H7 (cell line): ENCODE measurements at regions not wholly inside any gene's neighbourhood (a gene's known extent, or its start where the extent isn't known, plus 50 kb on each side); places are given as distances from the start of the nearest gene placed in this dataset.

Experiments used
- DNase-seq: peaks from one replicate; pipeline ENCODE4 v3.0.0; 2012
- H3K27me3 ChIP-seq: 2 replicates; pipeline ENCODE4 v1.6.0; 2011; ENCODE audit warnings: mild to moderate bottlenecking, low read length; ENCODE audit not compliant: control insufficient read depth, insufficient read depth
- H3K36me3 ChIP-seq: replicated peaks from 2 replicates; pipeline ENCODE4 v1.5.1; 2011; ENCODE audit warnings: low read length; ENCODE audit not compliant: control insufficient read depth, insufficient read depth
- H3K4me3 ChIP-seq: 2 replicates; pipeline ENCODE4 v1.5.1; 2011; ENCODE audit warnings: low read depth, mild to moderate bottlenecking, control low read depth, low read length, moderate library complexity; ENCODE audit not compliant: insufficient read depth

DNA sequence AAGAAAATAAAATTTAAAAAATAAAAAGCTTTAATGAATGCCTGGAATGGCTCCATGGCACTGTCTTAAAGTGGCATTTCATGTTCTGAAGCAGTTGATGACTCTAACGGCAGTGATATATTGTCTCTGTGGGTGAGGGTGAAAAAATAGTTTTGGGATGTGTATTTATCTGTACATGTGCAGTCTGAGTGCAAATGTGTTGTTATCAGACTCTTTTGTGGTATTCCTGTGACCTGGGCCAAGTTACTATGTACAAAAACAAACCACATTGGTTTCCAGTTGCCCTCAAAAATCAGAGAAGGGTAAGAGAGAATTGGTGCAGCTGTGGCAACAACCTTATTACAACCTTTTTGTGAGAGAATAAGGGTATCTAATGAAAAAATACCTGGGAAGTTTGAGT is 81.7 kb upstream of the CCDC91 start:
- Histone ChIP-seq H3K4me3 (no peak overlapping the region), H3K27me3 (no peaks in the 10 kb centered on the region), H3K36me3 (no peaks in the 10 kb centered on the region)
- no peak for DNase-seq

DNA sequence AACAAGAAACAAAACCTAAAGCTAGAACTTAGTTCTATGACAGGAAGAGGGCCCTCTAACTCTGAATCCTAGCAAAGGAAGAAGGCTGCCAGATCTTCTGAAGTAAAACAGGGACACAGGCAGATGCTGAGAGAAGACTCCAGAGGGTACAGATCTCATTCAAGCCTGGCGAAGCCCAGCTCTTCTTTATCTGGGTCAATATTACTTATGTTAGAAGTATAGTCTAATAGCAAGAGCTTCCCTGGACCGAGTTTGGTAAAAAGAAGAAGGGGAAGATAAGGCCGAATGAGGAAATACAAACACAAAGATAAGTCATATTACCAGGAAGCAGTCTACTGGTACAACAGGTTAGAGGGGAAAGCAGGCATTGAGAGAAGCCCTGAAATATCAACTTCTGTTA is 79.9 kb upstream of the CCDC91 start:
- H3K27me3 ChIP-seq, result no peaks in the 10 kb centered on the region
- H3K36me3 ChIP-seq, result no peaks in the 10 kb centered on the region
- DNase-seq, result peak; percentile 2

DNA sequence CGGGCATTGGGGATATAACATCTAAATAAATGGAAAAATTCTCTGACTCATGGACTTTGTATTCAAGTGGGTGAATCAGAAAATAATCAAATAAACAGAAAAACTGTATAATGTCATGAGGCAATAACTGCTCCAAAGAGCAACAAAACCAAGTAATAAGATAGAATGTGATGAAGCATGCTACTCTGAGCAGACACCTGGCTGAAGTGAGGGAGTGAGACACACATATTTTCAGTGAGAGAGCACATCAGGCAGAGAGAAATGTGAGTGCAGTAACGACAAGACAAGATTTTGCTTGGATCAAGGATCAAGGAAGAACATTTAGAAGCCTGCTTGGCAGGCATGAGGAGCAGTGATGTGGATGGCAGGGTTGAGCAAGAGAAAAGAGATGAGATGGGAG is 75.8 kb upstream of the CCDC91 start:
- Histone ChIP-seq H3K4me3 (no peak overlapping the region), H3K36me3 (no peaks in the 10 kb centered on the region), H3K27me3 (no peaks in the 10 kb centered on the region)
- DNase-seq, result no peak

More for the DNA sequence above, 79.9 kb upstream of the CCDC91 start:
- no peak overlapping the region for H3K4me3 ChIP-seq

DNA sequence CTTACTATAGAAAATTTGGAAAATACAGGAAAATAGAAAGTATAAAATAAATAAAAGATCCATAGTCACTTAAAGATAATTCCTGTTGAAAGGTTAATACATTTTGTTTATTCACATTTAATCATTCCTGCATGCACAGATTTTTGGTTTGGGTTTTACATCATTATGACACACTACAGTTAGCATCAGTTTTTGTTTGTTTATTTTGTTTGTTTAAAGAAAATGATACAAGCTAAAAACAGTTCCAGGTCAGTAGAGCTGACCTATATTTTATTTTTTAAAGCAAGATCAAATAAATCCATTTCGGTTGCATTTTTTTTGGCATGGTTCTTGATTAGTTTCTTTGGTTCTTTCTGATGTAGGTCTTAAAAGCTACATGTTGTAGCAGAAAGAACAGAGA is 68.8 kb upstream of the CCDC91 start:
- Histone ChIP-seq H3K36me3 (no peaks in the 10 kb centered on the region), H3K4me3 (no peak overlapping the region), H3K27me3 (no peaks in the 10 kb centered on the region)
- no peak for DNase-seq

DNA sequence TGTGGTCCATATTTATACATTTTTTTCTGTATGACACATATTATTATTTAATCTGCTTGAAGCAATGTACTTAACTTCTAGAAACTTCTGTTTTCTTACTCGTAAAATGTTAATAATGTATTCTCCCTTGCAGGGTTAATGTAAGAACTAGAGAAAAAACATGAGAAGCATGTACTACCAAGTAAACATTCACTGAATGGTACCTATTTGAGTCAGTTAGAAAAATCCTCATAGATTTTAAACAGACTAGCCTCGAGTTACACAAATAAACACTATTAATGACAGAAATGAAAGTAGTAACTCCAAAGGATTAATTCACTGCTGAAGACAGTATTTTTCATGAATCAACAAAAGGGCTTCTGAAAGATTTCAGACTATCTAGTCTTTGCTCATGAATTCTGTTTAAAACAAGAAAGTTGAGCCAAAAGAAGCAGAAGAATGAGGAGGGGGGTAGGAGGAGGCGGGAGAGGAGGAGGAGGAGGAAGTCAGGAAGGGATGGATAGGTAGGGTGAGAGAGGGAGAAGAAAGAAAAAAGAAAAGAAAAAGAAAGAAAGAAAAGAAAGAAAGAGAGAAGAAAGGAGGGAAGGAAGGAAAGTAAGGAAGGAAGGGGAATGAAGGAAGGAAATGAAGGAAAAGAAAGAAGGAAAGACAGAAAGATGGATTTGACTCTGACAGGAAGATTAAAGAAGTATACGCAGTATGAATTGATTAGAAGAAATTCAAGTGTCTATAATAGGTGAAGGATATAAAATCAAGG is 68.2 kb upstream of the CCDC91 start:
- DNase-seq, result no peak
- H3K27me3 ChIP-seq, result no peaks in the 10 kb centered on the region
- H3K36me3 ChIP-seq, result no peaks in the 10 kb centered on the region
- no peak overlapping the region for H3K4me3 ChIP-seq

DNA sequence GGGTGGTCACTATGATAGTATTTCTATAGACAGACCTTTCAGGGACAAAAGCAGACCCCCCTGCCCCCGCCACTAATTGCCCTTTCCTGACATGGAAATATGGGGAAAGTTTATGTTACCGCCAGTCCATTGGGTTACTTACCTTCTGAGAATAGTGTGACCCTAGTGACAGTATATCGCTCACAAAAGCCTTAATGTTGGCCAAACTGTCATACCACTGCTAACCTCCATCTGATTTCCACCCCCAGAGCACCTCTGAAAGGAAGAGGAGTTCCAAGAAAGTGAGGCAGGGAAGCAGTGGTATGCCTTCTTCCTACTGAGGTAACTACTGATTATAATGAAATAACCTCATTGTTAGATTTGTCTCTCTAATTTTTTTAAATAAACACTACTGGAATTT is 67.5 kb upstream of the CCDC91 start:
- peak; percentile 0 for DNase-seq
- Histone ChIP-seq H3K36me3 (no peaks in the 10 kb centered on the region), H3K27me3 (no peaks in the 10 kb centered on the region)

DNA sequence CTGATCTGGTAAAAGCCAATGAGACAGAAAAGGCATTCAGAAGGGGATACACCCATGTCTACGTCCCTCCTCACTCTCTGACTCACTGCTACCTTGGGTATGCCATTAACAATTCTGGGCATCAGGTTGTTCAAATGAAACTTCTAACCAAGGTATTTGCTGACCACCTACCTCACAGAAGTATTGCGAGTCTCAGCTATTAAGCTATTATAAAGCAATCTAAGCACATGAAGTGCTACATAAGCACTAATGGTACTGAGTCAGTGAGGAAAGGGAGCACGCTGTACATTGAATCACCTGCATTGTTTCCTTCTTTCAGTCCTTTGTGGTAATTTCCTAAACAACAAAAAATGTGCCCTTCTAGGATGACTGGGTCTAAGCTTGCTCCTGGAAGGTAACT is 62.8 kb upstream of the CCDC91 start:
- DNase-seq, result no peak
- Histone ChIP-seq H3K36me3 (no peaks in the 10 kb centered on the region), H3K27me3 (no peaks in the 10 kb centered on the region), H3K4me3 (no peak overlapping the region)

More for the DNA sequence above, 67.5 kb upstream of the CCDC91 start:
- H3K4me3 ChIP-seq, result no peak overlapping the region

DNA sequence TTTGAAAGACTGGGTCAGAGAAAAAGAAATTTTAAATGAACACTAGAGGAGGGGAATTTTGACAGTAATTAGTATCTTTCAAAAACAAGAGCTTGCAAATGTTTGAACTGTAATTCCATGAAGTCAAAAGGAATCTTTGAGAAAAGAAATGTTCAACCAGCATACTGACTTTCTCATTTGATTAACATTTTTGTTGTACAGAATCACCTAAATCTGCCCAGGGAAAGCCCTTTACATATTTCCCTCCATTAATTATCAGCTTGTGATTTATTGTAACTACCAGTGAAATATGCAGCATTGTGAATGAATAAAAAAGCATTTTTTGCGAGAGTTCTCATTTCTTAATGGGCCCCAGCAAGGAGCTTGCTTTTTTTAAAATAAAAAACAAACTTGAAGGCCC is 61.2 kb upstream of the CCDC91 start:
- Histone ChIP-seq H3K27me3 (no peaks in the 10 kb centered on the region), H3K4me3 (no peak overlapping the region), H3K36me3 (no peaks in the 10 kb centered on the region)
- DNase-seq, result no peak

DNA sequence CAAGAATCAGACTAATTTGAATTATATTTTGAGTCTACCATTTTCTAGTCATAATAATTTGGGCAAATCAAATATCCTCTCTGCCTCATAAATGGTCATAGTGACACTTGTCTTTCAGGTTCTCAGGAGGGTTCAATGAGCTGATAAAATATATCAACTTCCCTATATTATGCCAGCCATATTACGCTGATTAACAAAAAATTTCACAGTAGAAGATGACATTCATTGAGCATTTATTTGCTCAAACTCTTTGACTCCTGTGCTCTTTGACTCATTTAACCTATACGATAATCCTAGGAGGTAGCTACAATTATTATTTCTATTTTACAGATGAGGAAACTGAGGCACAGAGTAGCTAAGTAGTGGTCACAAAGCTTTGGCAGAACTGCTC is 60.0 kb upstream of the CCDC91 start:
- no peaks in the 10 kb centered on the region for H3K36me3 ChIP-seq
- DNase-seq, result no peak
- H3K27me3 ChIP-seq, result no peaks in the 10 kb centered on the region
- no peak overlapping the region for H3K4me3 ChIP-seq

DNA sequence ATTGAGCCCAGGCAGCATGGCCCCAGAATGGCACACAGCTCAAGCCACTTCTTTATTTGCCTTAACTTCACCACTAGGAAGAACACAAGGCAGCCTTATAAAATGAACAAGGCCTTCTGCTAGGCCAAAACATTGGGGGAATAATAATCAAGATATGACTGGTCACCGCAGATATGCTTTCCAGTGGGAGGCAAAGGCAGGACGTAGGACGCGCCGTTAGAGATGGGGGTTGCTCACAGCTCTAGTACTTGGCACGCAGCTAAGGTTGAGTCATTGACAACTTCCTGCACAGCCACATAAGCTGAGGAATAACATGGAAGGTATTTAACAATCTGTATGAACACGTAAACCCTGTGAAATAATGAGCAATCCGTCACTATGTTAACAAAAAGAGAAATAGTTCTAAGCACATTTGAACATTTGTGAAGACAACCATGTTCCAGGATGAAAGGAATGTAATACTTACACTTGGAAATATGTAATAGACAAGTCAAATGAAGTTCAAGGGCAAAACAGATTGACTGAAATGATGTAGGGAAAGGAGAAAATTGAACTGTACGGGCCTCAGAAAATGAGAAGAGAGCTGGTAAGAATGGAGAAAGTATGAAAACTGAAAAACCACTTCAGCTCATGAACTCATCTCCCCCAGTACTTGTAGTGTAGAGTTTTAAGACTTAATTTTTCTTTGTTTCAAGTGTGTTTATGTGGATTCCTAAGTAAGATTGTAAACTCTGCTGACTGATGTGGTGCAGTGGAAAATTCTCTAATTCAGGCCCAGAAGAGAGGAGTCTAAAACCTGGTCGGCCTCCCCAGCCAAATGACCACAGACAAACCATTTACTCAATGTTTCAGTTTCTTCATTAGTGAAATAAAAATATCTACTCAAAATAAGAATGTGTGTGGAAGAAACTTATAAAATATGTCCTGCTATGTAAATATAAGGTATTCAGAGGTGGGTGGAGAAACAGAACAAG is 59.3 kb upstream of the CCDC91 start:
- Histone ChIP-seq H3K36me3 (no peaks in the 10 kb centered on the region), H3K4me3 (no peak overlapping the region), H3K27me3 (no peaks in the 10 kb centered on the region)
- DNase-seq, result no peak

DNA sequence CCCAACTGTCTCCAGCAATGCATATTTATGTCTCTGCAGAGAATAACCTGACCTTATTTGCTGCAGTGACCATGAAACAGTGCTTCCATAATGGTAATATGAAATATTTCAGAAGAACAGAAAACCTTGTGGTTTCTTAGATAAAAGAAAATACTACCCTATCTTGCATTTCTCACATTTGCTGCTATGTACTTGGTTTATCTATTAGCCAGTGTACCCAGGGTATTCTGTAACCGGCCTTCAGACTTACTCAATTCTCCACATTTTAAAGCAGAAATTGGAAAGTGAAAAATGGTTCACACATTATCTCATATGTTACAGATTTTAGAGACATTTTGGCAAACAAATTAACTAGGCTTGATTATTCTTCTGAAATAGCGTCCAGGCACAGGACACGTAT is 57.9 kb upstream of the CCDC91 start:
- Histone ChIP-seq H3K36me3 (no peaks in the 10 kb centered on the region), H3K27me3 (no peaks in the 10 kb centered on the region), H3K4me3 (no peak overlapping the region)
- DNase-seq, result no peak

DNA sequence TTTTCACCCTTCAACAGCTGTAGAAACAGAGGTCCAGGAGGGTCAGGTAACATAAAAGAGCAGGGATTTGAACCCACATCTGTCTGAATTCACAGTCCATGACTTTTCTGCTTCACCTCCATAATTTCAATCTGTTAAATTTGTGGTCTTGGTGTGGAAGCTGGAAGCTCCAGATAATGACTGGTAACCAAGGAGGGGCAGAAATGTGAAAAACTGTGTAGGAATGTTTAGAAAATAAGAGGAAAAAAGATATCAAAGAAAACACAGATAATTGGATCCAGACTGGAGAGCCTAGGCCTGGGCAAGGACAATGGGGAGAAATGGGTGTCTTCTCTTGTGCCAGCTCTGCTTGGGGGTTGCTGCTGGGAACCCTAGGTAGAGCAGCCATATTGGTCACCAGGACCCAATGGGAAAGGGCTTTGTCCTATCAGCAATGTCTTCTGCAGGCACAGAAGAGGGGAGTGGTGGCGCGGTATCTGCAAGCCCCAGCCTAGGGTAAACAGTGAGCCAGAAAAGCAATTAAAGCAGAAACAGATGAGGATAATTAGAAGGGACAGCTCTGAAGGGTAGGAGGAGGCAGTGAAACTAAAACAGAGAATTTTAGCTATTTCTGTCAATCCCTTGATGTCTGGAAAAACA is 54.3 kb upstream of the CCDC91 start:
- Histone ChIP-seq H3K4me3 (no peak overlapping the region), H3K36me3 (no peaks in the 10 kb centered on the region), H3K27me3 (no peaks in the 10 kb centered on the region)
- DNase-seq, result no peak

DNA sequence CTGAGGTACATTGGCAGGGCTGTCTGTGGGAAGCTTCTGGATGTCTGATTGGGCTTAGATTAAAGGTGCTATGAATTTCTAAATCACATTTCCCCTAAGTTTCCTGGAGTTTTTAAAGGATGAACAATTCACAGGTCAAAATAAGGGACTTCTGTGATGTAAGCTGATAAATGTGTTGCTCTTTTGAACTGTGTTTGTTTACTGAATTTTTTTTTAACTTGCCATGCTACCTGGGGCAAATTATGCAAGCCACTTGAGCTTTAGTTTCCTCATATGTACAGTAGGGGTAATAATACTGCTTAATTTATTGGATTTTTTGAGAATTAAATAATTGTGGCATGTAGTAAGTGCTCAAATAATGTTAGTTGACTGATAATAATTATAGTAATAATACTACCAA is 52.8 kb upstream of the CCDC91 start:
- Histone ChIP-seq H3K4me3 (no peak overlapping the region), H3K27me3 (no peaks in the 10 kb centered on the region), H3K36me3 (no peaks in the 10 kb centered on the region)
- DNase-seq, result no peak

DNA sequence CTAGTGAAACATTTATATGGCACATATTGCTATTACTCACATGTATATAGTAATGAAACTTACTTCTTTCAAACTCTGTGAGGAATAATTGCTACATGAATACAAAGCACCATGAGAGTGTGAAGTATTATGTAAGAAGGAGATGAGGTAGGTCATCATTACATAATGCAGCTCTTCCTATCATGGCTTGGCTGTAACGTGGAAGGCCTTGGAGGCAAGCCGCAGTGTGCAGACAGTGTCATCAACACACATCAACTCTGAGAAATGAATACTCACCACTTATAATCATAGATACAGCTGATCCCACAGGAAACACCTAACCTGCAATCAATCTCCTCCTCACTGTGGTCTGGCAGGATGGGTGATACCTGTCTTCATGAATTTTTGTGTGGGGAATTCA is 49.9 kb upstream of the CCDC91 start:
- Histone ChIP-seq H3K27me3 (no peaks in the 10 kb centered on the region), H3K36me3 (no peaks in the 10 kb centered on the region), H3K4me3 (no peak overlapping the region)
- DNase-seq, result no peak
